SK-N-SH (cell line): ENCODE measurements at regions not wholly inside any gene's neighbourhood (a gene's known extent, or its start where the extent isn't known, plus 50 kb on each side); places are given as distances from the start of the nearest gene placed in this dataset.
"Not testable (repeated sequence)": the region's sequence is repeated elsewhere in the genome, so short reads cannot be mapped to it uniquely, and the experiment has no call there.

Experiments used
- CTCF ChIA-PET: fragments of 300-600, 350-600 bp; formaldehyde crosslinking; extraction: SDS; loops from one replicate; lab custom pipeline; 2021; lab: Yijun Ruan, JAX
- POLR2A ChIA-PET: fragments of 350-600 bp; sonication (Branson Sonifier 250); formaldehyde crosslinking; extraction: SDS; loops from one replicate; lab custom pipeline; 2020; ENCODE audit warnings: antibody characterized with exemption, inconsistent platforms; lab: Yijun Ruan, JAX
- DNase-seq: peaks from one replicate; pipeline ENCODE4 v3.0.0; 2012
- H2AFZ ChIP-seq: fragments of 200-600 bp; sonication (generic); 2 replicates; pipeline ENCODE4 v1.8.1; 2016; ENCODE audit warnings: antibody characterized with exemption, mild to moderate bottlenecking, low read depth
- H3F3A ChIP-seq: fragments of 200-600 bp; sonication (generic); replicated peaks from 2 replicates; pipeline ENCODE3; 2016; ENCODE audit warnings: antibody characterized with exemption, mild to moderate bottlenecking; ENCODE audit not compliant: insufficient read depth
- H3K27ac ChIP-seq, 2 experiments: fragments of 200-500 bp in 1 of 2; fragments of 200-600 bp in 1 of 2; sonication (Bioruptor generic) in 1 of 2; sonication (generic), shearing (Covaris generic) in 1 of 2; 2 replicates each; pipeline versions ENCODE4 v1.5.1 to v1.6.1; 2014 to 2016; ENCODE audit warnings: low read depth in 2 of 2, inconsistent platforms in 1 of 2, low read length in 1 of 2, mild to moderate bottlenecking in 1 of 2, mixed read lengths in 1 of 2
- H3K27me3 ChIP-seq: fragments of 200-600 bp; sonication (generic), shearing (Covaris generic); 2 replicates; pipeline ENCODE4 v1.6.1; 2016; ENCODE audit warnings: mixed run types; ENCODE audit not compliant: insufficient read depth
- H3K36me3 ChIP-seq, 2 experiments: fragments of 200-500 bp in 1 of 2; fragments of 200-600 bp in 1 of 2; sonication (Bioruptor generic) in 1 of 2; sonication (generic) in 1 of 2; replicated peaks in 1 of 2; 2 replicates each; pipeline versions ENCODE3 to v1.5.1; 2014 to 2016; ENCODE audit warnings: low read length in 1 of 2, mild to moderate bottlenecking in 1 of 2; ENCODE audit not compliant: insufficient read depth in 2 of 2, control insufficient read depth in 1 of 2
- H3K4me1 ChIP-seq, 2 experiments: fragments of 200-500 bp in 1 of 2; fragments of 200-600 bp in 1 of 2; sonication (Bioruptor generic) in 1 of 2; sonication (generic), shearing (Covaris generic) in 1 of 2; 2 replicates each; pipeline versions ENCODE4 v1.5.1 to v1.6.1; 2014 to 2016; ENCODE audit warnings: low read depth in 1 of 2, low read length in 1 of 2, mixed run types in 1 of 2; ENCODE audit not compliant: insufficient read depth in 2 of 2, control insufficient read depth in 1 of 2
- H3K4me2 ChIP-seq: fragments of 200-600 bp; sonication (generic), shearing (Covaris generic); 2 replicates; pipeline ENCODE4 v1.6.1; 2017; ENCODE audit warnings: mixed run types
- H3K4me3 ChIP-seq, 2 experiments: fragments of 200-500 bp in 1 of 2; fragments of 200-600 bp in 1 of 2; sonication (Bioruptor generic) in 1 of 2; sonication (generic), shearing (Covaris generic) in 1 of 2; 2 replicates each; pipeline versions ENCODE4 v1.5.1 to v1.8.1; 2014 to 2016; ENCODE audit warnings: low read depth in 2 of 2, inconsistent platforms in 1 of 2, low read length in 1 of 2, mild to moderate bottlenecking in 1 of 2, mixed read lengths in 1 of 2, moderate library complexity in 1 of 2
- H3K79me2 ChIP-seq: fragments of 200-600 bp; sonication (generic); 2 replicates; pipeline ENCODE4 v1.8.1; 2017; ENCODE audit warnings: mild to moderate bottlenecking; ENCODE audit not compliant: insufficient read depth
- H3K9ac ChIP-seq: fragments of 200-600 bp; sonication (generic); 2 replicates; pipeline ENCODE4 v1.6.1; 2017; ENCODE audit warnings: mixed run types
- H3K9me2 ChIP-seq: fragments of 200-600 bp; sonication (generic); 2 replicates; pipeline ENCODE4 v1.6.1; 2017; ENCODE audit warnings: mixed run types
- H3K9me3 ChIP-seq: fragments of 200-600 bp; sonication (generic); 2 replicates; pipeline ENCODE4 v1.6.1; 2017; ENCODE audit warnings: mixed run types, mild to moderate bottlenecking, moderate library complexity
- H4K20me1 ChIP-seq: fragments of 200-600 bp; sonication (generic); 2 replicates; pipeline ENCODE4 v1.6.1; 2017; ENCODE audit warnings: mild to moderate bottlenecking, mixed run types; ENCODE audit not compliant: insufficient read depth
- WGBS: methylation state at CpG from one replicate; pipeline ENCODE4 v1.1.6; 2017; ENCODE audit warnings: low lambda C conversion rate; 5-methylcytosine and 5-hydroxymethylcytosine counted together

DNA sequence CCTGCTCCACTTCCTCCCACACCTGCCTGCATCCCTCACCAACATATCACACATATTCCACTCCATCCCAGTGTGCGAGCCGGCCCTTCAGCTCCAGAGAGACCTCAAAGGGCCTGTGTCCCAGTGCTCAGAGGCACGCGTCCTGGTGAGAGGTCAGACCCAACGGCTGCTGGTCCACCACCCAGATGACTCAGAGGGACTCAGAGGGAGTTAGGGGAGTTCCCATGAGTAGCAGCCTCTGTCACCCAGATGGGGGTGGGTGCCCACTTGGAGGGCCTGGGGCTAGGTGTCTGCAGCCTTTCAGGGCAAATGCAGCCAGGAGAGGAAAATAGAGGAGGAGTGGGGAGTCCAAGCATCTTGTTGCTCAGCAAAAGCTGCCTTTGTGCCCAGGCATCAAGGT, 333.8 kb upstream of the CHRNA7 start:
- H3K9ac ChIP-seq, H4K20me1 ChIP-seq, H3K27me3 ChIP-seq, H3K4me3 ChIP-seq, CTCF ChIA-PET, H3K4me2 ChIP-seq, H2AFZ ChIP-seq, H3K79me2 ChIP-seq, H3K9me3 ChIP-seq, POLR2A ChIA-PET, H3F3A ChIP-seq, H3K9me2 ChIP-seq, H3K36me3 ChIP-seq, DNase-seq, H3K4me1 ChIP-seq, H3K27ac ChIP-seq: not testable (repeated sequence)
- WGBS: 51% methylated on average over 3 of the region's 5 CpGs

DNA sequence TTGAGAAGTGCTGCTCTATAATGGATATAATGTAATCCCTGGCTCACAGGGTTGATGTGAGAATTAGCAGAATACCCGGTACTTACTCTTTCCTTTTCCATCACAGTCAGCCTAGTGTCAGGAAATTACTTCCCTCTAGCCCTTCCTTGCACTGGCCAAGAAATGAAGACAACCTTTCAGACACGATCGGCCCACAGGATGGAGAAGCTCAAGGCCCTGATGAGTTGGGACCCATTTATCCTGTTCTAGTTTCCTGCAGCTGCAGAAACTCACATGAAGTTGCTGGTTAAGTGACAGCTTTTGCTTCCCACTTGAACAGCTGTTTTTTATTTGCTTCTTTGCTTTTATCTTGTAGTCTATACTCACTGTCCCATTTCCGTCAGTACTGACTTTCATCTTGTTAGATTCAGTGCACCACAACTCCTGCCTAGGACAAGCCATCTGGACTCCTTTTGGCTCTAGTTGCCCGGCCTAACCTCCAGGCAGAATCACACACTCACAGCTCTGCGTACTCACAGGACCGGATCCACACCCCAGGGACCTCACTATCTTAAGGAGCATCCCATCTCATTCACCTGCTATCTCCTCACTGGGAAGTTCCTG, 325.1 kb upstream of the CHRNA7 start:
- H3K36me3 ChIP-seq, H3F3A ChIP-seq, POLR2A ChIA-PET, H3K9me2 ChIP-seq, H2AFZ ChIP-seq, DNase-seq, H3K4me3 ChIP-seq, H3K27ac ChIP-seq, H3K27me3 ChIP-seq, H4K20me1 ChIP-seq, H3K79me2 ChIP-seq, H3K4me1 ChIP-seq, H3K4me2 ChIP-seq, CTCF ChIA-PET, H3K9me3 ChIP-seq, H3K9ac ChIP-seq: not testable (repeated sequence)
- WGBS: 15% methylated on average over 4 of the region's 7 CpGs

DNA sequence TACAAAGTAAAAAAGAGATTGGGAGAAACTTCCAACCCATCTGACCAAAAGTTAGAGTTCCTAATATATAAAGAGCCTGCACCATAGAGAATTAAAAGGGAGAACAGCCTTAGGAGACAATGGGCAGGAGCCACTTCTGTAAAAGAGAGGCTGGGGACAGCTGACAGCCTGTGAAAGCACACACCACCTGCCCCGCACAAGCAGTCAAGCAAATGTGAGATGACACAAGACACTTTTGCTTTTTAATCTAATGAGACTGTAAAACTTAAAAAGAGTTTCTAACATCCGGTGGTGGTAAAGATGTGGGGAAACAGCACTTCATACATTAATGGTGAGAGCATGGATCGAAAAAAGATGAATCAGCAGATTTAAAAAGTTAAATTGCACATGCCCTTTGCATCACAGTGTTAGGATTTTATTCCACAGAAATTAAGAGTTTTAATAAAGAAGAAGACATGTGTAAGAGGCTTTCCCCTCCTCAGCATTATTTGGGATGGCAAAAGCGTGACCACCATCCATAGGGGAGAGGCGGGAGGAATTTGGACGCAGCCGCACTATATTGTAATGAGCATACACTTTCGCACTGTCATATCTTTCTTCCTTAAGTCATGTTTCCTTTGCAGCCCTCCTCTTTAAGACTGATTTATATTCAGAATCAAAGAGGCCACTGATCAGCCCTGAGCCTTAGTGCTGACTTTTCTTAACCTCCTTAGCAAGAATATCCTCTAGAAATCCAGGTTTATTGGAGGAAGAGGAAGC, 322.2 kb upstream of the CHRNA7 start:
- H3K4me2 ChIP-seq, CTCF ChIA-PET, H3K36me3 ChIP-seq, H3K4me1 ChIP-seq, H3K27me3 ChIP-seq, H3K9me3 ChIP-seq, H3K79me2 ChIP-seq, DNase-seq, POLR2A ChIA-PET, H2AFZ ChIP-seq, H3K9ac ChIP-seq, H3K9me2 ChIP-seq, H3F3A ChIP-seq, H3K4me3 ChIP-seq, H3K27ac ChIP-seq, H4K20me1 ChIP-seq: not testable (repeated sequence)
- WGBS: 35% methylated on average over 2 of the region's 8 CpGs

DNA sequence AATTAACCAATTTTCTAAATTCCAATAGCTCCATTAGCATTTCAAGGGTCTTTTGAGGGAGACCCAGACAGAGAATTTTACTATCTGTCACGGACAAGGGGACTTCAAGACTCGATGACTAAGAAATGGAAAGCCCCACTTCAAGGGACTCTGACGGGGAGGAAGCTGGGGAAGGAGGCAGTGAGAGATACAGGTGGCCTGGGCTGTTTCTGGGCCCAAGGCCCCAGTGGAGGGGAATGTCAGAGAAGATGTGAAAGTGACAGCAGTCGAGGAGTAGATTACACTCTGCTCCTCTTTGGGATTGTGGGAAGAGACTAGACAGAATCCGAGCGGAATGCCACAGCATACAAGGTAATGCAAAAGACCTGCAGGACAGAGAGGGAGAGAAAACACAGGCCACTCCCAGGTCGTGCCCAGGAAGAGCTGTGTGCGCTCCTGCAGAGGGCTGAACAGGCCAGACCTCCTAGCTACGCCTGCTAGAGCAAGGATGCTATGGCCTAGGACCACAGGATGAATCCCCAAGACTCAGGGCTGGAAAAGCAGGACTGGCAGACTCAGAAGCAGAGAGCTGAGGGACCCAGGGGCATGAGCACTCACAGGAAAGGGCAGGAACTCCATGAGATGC, 321.5 kb upstream of the CHRNA7 start:
- CTCF ChIA-PET, H3K9ac ChIP-seq, H3K79me2 ChIP-seq, H3K4me2 ChIP-seq, H2AFZ ChIP-seq, H4K20me1 ChIP-seq, POLR2A ChIA-PET, H3K27me3 ChIP-seq, H3K4me1 ChIP-seq, H3F3A ChIP-seq, H3K9me2 ChIP-seq, H3K36me3 ChIP-seq, H3K27ac ChIP-seq, H3K4me3 ChIP-seq, H3K9me3 ChIP-seq, DNase-seq: not testable (repeated sequence)
- WGBS: 32% methylated on average over 3 of the region's 9 CpGs

DNA sequence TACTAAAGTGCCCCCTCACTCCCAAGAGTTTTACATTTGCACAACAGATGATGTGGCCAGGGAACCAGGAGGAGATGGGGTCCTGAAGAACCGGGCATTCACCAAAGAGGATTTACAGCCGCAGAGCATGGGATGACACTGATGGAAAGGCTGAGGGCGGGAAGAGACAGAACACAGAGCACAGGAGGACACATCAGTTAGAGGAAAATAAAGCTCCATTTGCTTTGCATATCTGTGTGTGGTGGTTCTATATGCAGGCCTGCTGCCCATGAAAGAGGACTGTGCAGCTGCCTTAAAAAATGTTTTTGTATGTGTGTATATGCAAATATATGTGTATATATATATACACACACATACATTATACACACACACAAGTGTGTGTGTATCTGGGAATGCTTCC, 320.8 kb upstream of the CHRNA7 start:
- CTCF ChIA-PET, DNase-seq, H3K4me3 ChIP-seq, H3K27ac ChIP-seq, H3K4me2 ChIP-seq, H3K9ac ChIP-seq, H4K20me1 ChIP-seq, H3K36me3 ChIP-seq, H3K4me1 ChIP-seq, H2AFZ ChIP-seq, H3K9me3 ChIP-seq, H3K9me2 ChIP-seq, H3K27me3 ChIP-seq, POLR2A ChIA-PET, H3K79me2 ChIP-seq, H3F3A ChIP-seq: not testable (repeated sequence)
- WGBS: 34% methylated on average over 3 of the region's 3 CpGs

DNA sequence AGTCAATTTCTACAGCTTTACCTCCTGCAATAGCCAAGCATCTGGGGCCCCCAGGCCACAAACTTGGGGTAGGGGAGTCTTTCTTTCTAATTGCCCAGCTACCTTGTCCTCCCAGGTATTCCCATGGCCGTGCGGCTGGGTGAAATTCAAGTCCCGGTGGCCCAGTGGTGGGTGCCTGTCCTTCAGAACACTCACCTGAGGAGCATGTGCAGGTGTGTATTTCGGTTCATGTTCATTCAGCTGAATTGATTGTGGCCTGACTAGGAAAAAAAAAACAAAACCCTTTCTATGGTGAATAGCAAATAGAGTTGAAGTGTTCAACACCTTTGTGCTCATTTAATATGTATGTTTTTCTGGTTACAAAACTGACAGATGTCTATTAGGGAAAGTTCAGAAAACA, 319.5 kb upstream of the CHRNA7 start:
- H3K9me3 ChIP-seq, POLR2A ChIA-PET, H3K9me2 ChIP-seq, H4K20me1 ChIP-seq, H3K4me3 ChIP-seq, H3K9ac ChIP-seq, H3F3A ChIP-seq, H3K27me3 ChIP-seq, DNase-seq, H3K4me1 ChIP-seq, H2AFZ ChIP-seq, H3K79me2 ChIP-seq, H3K4me2 ChIP-seq, H3K27ac ChIP-seq, CTCF ChIA-PET, H3K36me3 ChIP-seq: not testable (repeated sequence)
- 50% methylated on average over 4 of the region's 4 CpGs for WGBS
